ENCODE measurements at regions not wholly inside any gene's neighbourhood (a gene's known extent, or its start where the extent isn't known, plus 50 kb on each side); places are given as distances from the start of the nearest gene placed in this dataset.

DNA sequence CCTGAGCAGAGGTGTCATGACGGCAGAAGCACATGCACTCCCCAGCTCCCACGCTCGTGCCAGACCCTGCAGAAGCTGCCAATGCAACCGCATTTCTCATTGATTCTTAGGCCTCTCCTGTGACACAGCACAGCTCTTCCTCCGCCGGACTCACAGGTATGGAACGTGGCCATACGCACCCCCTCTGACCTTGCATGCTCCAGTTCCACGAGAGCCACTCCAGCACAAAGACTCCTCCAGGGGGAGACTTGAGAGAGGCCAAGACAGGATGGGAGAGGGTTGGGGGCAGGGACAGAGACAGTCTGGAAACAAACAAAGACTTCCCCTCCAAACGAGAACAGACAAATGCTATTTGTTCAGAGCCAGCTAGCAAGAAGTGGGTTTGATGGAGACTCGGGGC is 124.3 kb upstream of the PPP2R2D start:
- no peak for TF ChIP-seq CTCF (IDR thresholded peaks at IDR 0.05; ENCODE audit: extremely low read depth in 1 of 2, insufficient read depth in 1 of 2, low read depth in 1 of 2, low read length in 2 of 2)
- no peak for TF ChIP-seq POLR2AphosphoS5 (IDR thresholded peaks at IDR 0.05; ENCODE audit: insufficient read depth, low read depth, low read length)
- no peak for TF ChIP-seq POLR2A (IDR thresholded peaks at IDR 0.05; ENCODE audit: low read depth, low read length)
- TF ChIP-seq, protein P1, sequence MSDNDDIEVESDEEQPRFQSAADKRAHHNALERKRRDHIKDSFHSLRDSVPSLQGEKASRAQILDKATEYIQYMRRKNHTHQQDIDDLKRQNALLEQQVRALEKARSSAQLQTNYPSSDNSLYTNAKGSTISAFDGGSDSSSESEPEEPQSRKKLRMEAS (IDR thresholded peaks at IDR 0.05; ENCODE audit: insufficient read depth, insufficient read length): no peak
